CD14-positive monocyte (primary cell): ENCODE measurements at regions not wholly inside any gene's neighbourhood (a gene's known extent, or its start where the extent isn't known, plus 50 kb on each side); places are given as distances from the start of the nearest gene placed in this dataset.

Experiments used
- DNase-seq, 3 donors: peaks; one replicate each; pipeline ENCODE4 v3.0.0-alpha.2; 2011 to 2022
- H2AFZ ChIP-seq: 2 replicates; pipeline ENCODE4 v1.6.0; 2012; ENCODE audit warnings: mild to moderate bottlenecking, low read depth, low read length, inconsistent platforms; ENCODE audit not compliant: insufficient read depth, poor library complexity, severe bottlenecking
- H3K27ac ChIP-seq, 2 donors: 1 replicate in 1 of 2; 2 replicates in 1 of 2; pipeline ENCODE4 v1.5.1; 2012 to 2013; ENCODE audit warnings: low read length in 2 of 2, control low read depth in 1 of 2, inconsistent platforms in 1 of 2, low read depth in 1 of 2, mild to moderate bottlenecking in 1 of 2
- H3K27me3 ChIP-seq, 2 donors: one replicate each; pipeline versions ENCODE4 v1.6.0 to v1.6.1; 2011 to 2013; ENCODE audit warnings: low read length in 2 of 2; ENCODE audit not compliant: control insufficient read depth in 2 of 2, insufficient read depth in 2 of 2
- H3K36me3 ChIP-seq, 2 donors: replicated peaks in 1 of 2; 1 replicate in 1 of 2; 2 replicates in 1 of 2; pipeline versions ENCODE4 v1.5.1 to v1.6.1; 2012 to 2013; ENCODE audit warnings: low read length in 2 of 2, control low read depth in 1 of 2, inconsistent platforms in 1 of 2, mild to moderate bottlenecking in 1 of 2; ENCODE audit not compliant: insufficient read depth in 2 of 2, control insufficient read depth in 1 of 2
- H3K4me1 ChIP-seq, 2 donors: 1 replicate in 1 of 2; 2 replicates in 1 of 2; pipeline versions ENCODE4 v1.5.1 to v1.6.1; 2012 to 2013; ENCODE audit warnings: low read length in 2 of 2, control low read depth in 1 of 2, inconsistent platforms in 1 of 2, mild to moderate bottlenecking in 1 of 2, moderate library complexity in 1 of 2; ENCODE audit not compliant: insufficient read depth in 2 of 2, control insufficient read depth in 1 of 2
- H3K4me2 ChIP-seq: replicated peaks from 2 replicates; pipeline ENCODE3; 2012; ENCODE audit warnings: low read length, moderate library complexity, mild to moderate bottlenecking; ENCODE audit not compliant: poor library complexity, severe bottlenecking; ENCODE audit errors: extremely low read depth
- H3K4me3 ChIP-seq, 3 experiments: fragments of 200-600 bp in 1 of 3; sonication (generic) in 1 of 3; replicated peaks in 1 of 3; 1 replicate in 2 of 3; 2 replicates in 1 of 3; pipeline ENCODE4 v1.5.1; 2011 to 2013; ENCODE audit warnings: low read length in 3 of 3, mild to moderate bottlenecking in 3 of 3, control low read depth in 2 of 3, low read depth in 2 of 3, inconsistent platforms in 1 of 3, moderate library complexity in 1 of 3
- H3K79me2 ChIP-seq: 2 replicates; pipeline ENCODE4 v1.6.0; 2012; ENCODE audit warnings: mild to moderate bottlenecking, control low read depth, inconsistent platforms, low read length, moderate library complexity; ENCODE audit not compliant: insufficient read depth
- H3K9ac ChIP-seq: 2 replicates; pipeline ENCODE4 v1.6.0; 2017; ENCODE audit warnings: low read length, mild to moderate bottlenecking; ENCODE audit not compliant: insufficient read depth, poor library complexity, severe bottlenecking
- H3K9me3 ChIP-seq, 2 donors: replicated peaks in 1 of 2; 1 replicate in 1 of 2; 2 replicates in 1 of 2; pipeline versions ENCODE4 v1.5.1 to v1.6.1; 2012 to 2013; ENCODE audit warnings: low read length in 2 of 2, control low read depth in 1 of 2; ENCODE audit not compliant: control insufficient read depth in 1 of 2, insufficient read depth in 1 of 2
- H4K20me1 ChIP-seq: 2 replicates; pipeline ENCODE4 v1.6.0; 2012; ENCODE audit warnings: mild to moderate bottlenecking, low read length, control low read depth, moderate library complexity; ENCODE audit not compliant: insufficient read depth
- H3K27ac Mint-ChIP-seq, 7 donors: one replicate each; pipeline ENCODE4 v1.8.0; 2020; ENCODE audit warnings: mild to moderate bottlenecking in 7 of 7, mixed read lengths in 7 of 7, moderate library complexity in 6 of 7, inconsistent platforms in 2 of 7
- H3K27me3 Mint-ChIP-seq, 3 donors: one replicate each; pipeline ENCODE4 v1.8.0; 2021 to 2022; ENCODE audit warnings: low read depth in 3 of 3, mild to moderate bottlenecking in 3 of 3, mixed read lengths in 3 of 3, moderate library complexity in 3 of 3, inconsistent platforms in 1 of 3
- H3K36me3 Mint-ChIP-seq, 2 donors: one replicate each; pipeline ENCODE4 v1.8.0; 2020; ENCODE audit warnings: mixed read lengths in 2 of 2, inconsistent platforms in 1 of 2, mild to moderate bottlenecking in 1 of 2
- H3K4me1 Mint-ChIP-seq: one replicate; pipeline ENCODE4 v1.8.0; 2020; ENCODE audit warnings: mild to moderate bottlenecking, mixed read lengths
- H3K4me3 Mint-ChIP-seq, 2 donors: one replicate each; pipeline ENCODE4 v1.8.0; 2020; ENCODE audit warnings: mild to moderate bottlenecking in 2 of 2, mixed read lengths in 2 of 2, moderate library complexity in 1 of 2
- H3K9me3 Mint-ChIP-seq, 7 donors: one replicate each; pipeline ENCODE4 v1.8.0; 2020 to 2022; ENCODE audit warnings: mixed read lengths in 7 of 7, mild to moderate bottlenecking in 6 of 7, moderate library complexity in 6 of 7, inconsistent platforms in 2 of 7
- CTCF ChIP-seq: fragments of 200-600 bp; IDR thresholded peaks from one replicate; pipeline ENCODE4 v1.8.0; 2022; ENCODE audit warnings: antibody characterized with exemption, mild to moderate bottlenecking
- WGBS: methylation state at CpG from one replicate; pipeline ENCODE4 v1.1.5; 2013; ENCODE audit warnings: missing lambda C conversion rate; ENCODE audit not compliant: insufficient coverage; 5-methylcytosine and 5-hydroxymethylcytosine counted together
- intact Hi-C, 2 donors: fragments of 100-400 bp; cut with micrococcal nuclease; formaldehyde crosslinking; loops; one replicate each; pipeline versions ENCODE4 v1.15.0 to v1.15.1; 2023

DNA sequence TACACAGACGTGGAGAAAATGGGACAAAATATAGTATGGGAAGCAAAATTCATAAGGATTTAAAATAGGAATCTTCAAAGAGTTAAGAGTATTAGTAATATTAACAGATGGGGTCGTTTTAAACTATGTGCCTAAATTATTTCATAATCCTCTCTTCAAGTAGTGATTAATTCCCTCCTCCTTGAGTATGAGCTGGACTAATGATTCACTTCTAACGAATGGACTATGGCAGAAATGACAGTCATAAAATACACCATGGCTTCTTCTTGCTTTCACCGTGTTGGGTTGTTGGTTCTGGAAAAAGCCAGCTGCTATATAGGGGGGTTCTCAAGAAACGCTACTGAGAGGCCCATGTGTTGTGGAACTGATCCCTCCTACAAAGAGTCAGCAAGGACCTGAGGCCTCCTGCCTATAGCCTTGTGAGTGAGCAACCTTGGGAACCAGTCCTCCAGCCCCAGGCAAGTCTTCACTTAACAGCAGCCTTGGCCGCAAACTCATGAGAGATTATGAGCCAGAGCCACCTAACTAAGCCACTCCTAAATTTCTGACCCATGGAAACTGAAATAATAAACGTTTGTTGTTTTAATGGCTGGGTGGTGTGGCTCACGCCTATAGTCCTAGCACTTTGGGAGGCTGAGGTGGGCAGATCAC lies 64.8 kb upstream of the ABHD2 start:
- H4K20me1 ChIP-seq = no peaks in the 10 kb centered on the region
- H3K9me3 ChIP-seq = no peaks in the 10 kb centered on the region
- Mint-ChIP-seq H3K4me3 (no peak overlapping the region), H3K36me3 (no peaks in the 10 kb centered on the region), H3K4me1 (peaks cover 6% of the 10 kb centered on the region), H3K27ac (no peak overlapping the region), H3K9me3 (peaks cover 0 to 10% (median 2%) of the 10 kb centered on the region in 7 donors), H3K27me3 (peaks cover 2 to 5% (median 5%) of the 10 kb centered on the region in 3 donors)
- no peaks in the 10 kb centered on the region for H3K27me3 ChIP-seq
- no peaks in the 10 kb centered on the region for H3K79me2 ChIP-seq
- 100% methylated on average over 1 of the region's 8 CpGs for WGBS
- intact Hi-C loops = no loop called here
- no peaks in the 10 kb centered on the region for H3K36me3 ChIP-seq
- no peak overlapping the region for H3K4me3 ChIP-seq
- H3K4me2 ChIP-seq = no peak overlapping the region
- H2AFZ ChIP-seq = no peak overlapping the region
- DNase-seq = no peak
- H3K9ac ChIP-seq = no peak overlapping the region
- no peak for TF ChIP-seq CTCF
- no peak overlapping the region for H3K27ac ChIP-seq
- H3K4me1 ChIP-seq = no peaks in the 10 kb centered on the region

- no CpG with 5 or more reads among the region's 2 CpGs for WGBS
- intact Hi-C loops = no loop called here
- no peaks in the 10 kb centered on the region for H3K36me3 Mint-ChIP-seq
Measured at GRCh38 chr15:89024418-89024817, 63.8 kb upstream of the ABHD2 start.

More at GRCh38 chr15:89024418-89024817, 63.8 kb upstream of the ABHD2 start:
- Histone ChIP-seq H3K27ac (no peak overlapping the region), H4K20me1 (no peaks in the 10 kb centered on the region), H3K27me3 (no peaks in the 10 kb centered on the region), H3K9me3 (no peaks in the 10 kb centered on the region), H3K79me2 (no peaks in the 10 kb centered on the region), H3K4me1 (no peaks in the 10 kb centered on the region), H2AFZ (no peak overlapping the region), H3K36me3 (no peaks in the 10 kb centered on the region), H3K4me3 (no peak overlapping the region), H3K9ac (no peak overlapping the region), H3K4me2 (no peak overlapping the region)
- no peak overlapping the region for H3K4me3 Mint-ChIP-seq
- peaks cover 0 to 10% (median 2%) of the 10 kb centered on the region in 7 donors for H3K9me3 Mint-ChIP-seq
- no peak for DNase-seq
- H3K27ac Mint-ChIP-seq = no peak overlapping the region
- peaks cover 3% of the 10 kb centered on the region for H3K4me1 Mint-ChIP-seq
- no peak for TF ChIP-seq CTCF
- H3K27me3 Mint-ChIP-seq = peaks cover 2 to 5% (median 2%) of the 10 kb centered on the region in 3 donors
